Naive thymus-derived CD4-positive, alpha-beta T cell (primary cell): ENCODE measurements at regions not wholly inside any gene's neighbourhood (a gene's known extent, or its start where the extent isn't known, plus 50 kb on each side); places are given as distances from the start of the nearest gene placed in this dataset.

Experiments used
- ATAC-seq: fragments of 150-1000 bp; cut with Tn5 transposase; 2 replicates; pipeline ENCODE4 v1.10.0; 2021; ENCODE audit warnings: mild to moderate bottlenecking, moderate library complexity
- CTCF ChIA-PET: fragments of 350-600 bp; sonication (Branson Sonifier 250); formaldehyde crosslinking; loops from one replicate; lab custom pipeline; 2021; ENCODE audit warnings: antibody characterized with exemption; lab: Charles Lee
- POLR2A ChIA-PET: fragments of 350-600 bp; sonication (Branson Sonifier 250); formaldehyde crosslinking; loops from one replicate; lab custom pipeline; 2021; ENCODE audit warnings: antibody characterized with exemption, inconsistent platforms; lab: Charles Lee
- DNase-seq, 9 donors: peaks; one replicate each; pipeline versions ENCODE4 v3.0.0 to v3.0.0-alpha.2; 2020 to 2022; ENCODE audit warnings: mixed read lengths in 1 of 9
- H3K27ac ChIP-seq: one replicate; pipeline ENCODE4 v1.7.0; 2013; ENCODE audit warnings: mild to moderate bottlenecking, low read depth, low read length, moderate library complexity
- H3K27me3 ChIP-seq, 2 donors: one replicate each; pipeline ENCODE4 v1.7.0; 2013; ENCODE audit warnings: low read length in 2 of 2, mild to moderate bottlenecking in 2 of 2, moderate library complexity in 2 of 2; ENCODE audit not compliant: control insufficient read depth in 2 of 2, insufficient read depth in 2 of 2
- H3K36me3 ChIP-seq, 3 experiments: 1 replicate in 2 of 3; 2 replicates in 1 of 3; pipeline ENCODE4 v1.7.0; 2013; ENCODE audit warnings: low read length in 3 of 3, mild to moderate bottlenecking in 3 of 3, moderate library complexity in 1 of 3; ENCODE audit not compliant: insufficient read depth in 3 of 3, control insufficient read depth in 2 of 3
- H3K4me1 ChIP-seq, 2 donors: one replicate each; pipeline ENCODE4 v1.7.0; 2013; ENCODE audit warnings: low read length in 2 of 2, mild to moderate bottlenecking in 2 of 2, moderate library complexity in 1 of 2; ENCODE audit not compliant: control insufficient read depth in 2 of 2, insufficient read depth in 2 of 2
- H3K4me3 ChIP-seq: 2 replicates; pipeline ENCODE4 v1.7.0; 2013; ENCODE audit warnings: mild to moderate bottlenecking, low read length
- H3K9me3 ChIP-seq, 3 experiments: 1 replicate in 2 of 3; 2 replicates in 1 of 3; pipeline ENCODE4 v1.7.0; 2013; ENCODE audit warnings: low read length in 3 of 3; ENCODE audit not compliant: control insufficient read depth in 2 of 3
- H3K27ac Mint-ChIP-seq, 9 donors: one replicate each; pipeline ENCODE4 v1.8.0; 2020 to 2022; ENCODE audit warnings: mixed read lengths in 9 of 9, mild to moderate bottlenecking in 8 of 9, moderate library complexity in 5 of 9, inconsistent platforms in 2 of 9
- H3K27me3 Mint-ChIP-seq, 5 donors: one replicate each; pipeline ENCODE4 v1.8.0; 2021 to 2022; ENCODE audit warnings: mixed read lengths in 5 of 5, mild to moderate bottlenecking in 1 of 5
- H3K36me3 Mint-ChIP-seq, 5 donors: one replicate each; pipeline ENCODE4 v1.8.0; 2020 to 2022; ENCODE audit warnings: mixed read lengths in 5 of 5, mild to moderate bottlenecking in 3 of 5, inconsistent platforms in 1 of 5
- H3K4me1 Mint-ChIP-seq, 7 donors: one replicate each; pipeline ENCODE4 v1.8.0; 2020 to 2022; ENCODE audit warnings: mixed read lengths in 7 of 7, mild to moderate bottlenecking in 3 of 7, inconsistent platforms in 1 of 7
- H3K4me3 Mint-ChIP-seq, 10 donors: one replicate each; pipeline ENCODE4 v1.8.0; 2020 to 2022; ENCODE audit warnings: mild to moderate bottlenecking in 10 of 10, mixed read lengths in 10 of 10, moderate library complexity in 6 of 10, inconsistent platforms in 2 of 10
- H3K9me3 Mint-ChIP-seq, 11 donors: one replicate each; pipeline ENCODE4 v1.8.0; 2020 to 2022; ENCODE audit warnings: mixed read lengths in 11 of 11, mild to moderate bottlenecking in 4 of 11, inconsistent platforms in 1 of 11, moderate library complexity in 1 of 11
- intact Hi-C, 2 donors: fragments of 100-400 bp; cut with micrococcal nuclease; formaldehyde crosslinking; loops; one replicate each; pipeline ENCODE4 v1.15.1; 2023

- no peak overlapping the region for H3K4me3 ChIP-seq
- ATAC-seq (no peak), DNase-seq (no peak)
- intact Hi-C loops = no loop called here
- Mint-ChIP-seq H3K9me3 (peaks cover 0 to 22% (median 4%) of the 10 kb centered on the region in 11 donors), H3K4me3 (no peak overlapping the region), H3K27me3 (peaks cover 0 to 10% (median 4%) of the 10 kb centered on the region in 5 donors), H3K27ac (no peak overlapping the region), H3K4me1 (no peaks in the 10 kb centered on the region), H3K36me3 (no peaks in the 10 kb centered on the region)
- peaks cover 0 to 3% of the 10 kb centered on the region in 2 donors for H3K27me3 ChIP-seq
- no peaks in the 10 kb centered on the region for H3K9me3 ChIP-seq
- POLR2A ChIA-PET = no interaction called here
- no peaks in the 10 kb centered on the region for H3K4me1 ChIP-seq
- CTCF ChIA-PET = no interaction called here
- no peaks in the 10 kb centered on the region for H3K36me3 ChIP-seq
- no peak overlapping the region for H3K27ac ChIP-seq
Measured at GRCh38 chr1:218553197-218553596, 208.1 kb downstream of the TGFB2 start.

- ChIA-PET POLR2A (no interaction called here), CTCF (no interaction called here)
- no peaks in the 10 kb centered on the region for H3K9me3 ChIP-seq
- H3K27ac ChIP-seq = no peak overlapping the region
- Mint-ChIP-seq H3K36me3 (no peaks in the 10 kb centered on the region), H3K27me3 (peaks cover 0 to 10% (median 4%) of the 10 kb centered on the region in 5 donors), H3K9me3 (peaks cover 0 to 22% (median 4%) of the 10 kb centered on the region in 11 donors), H3K4me1 (no peaks in the 10 kb centered on the region), H3K4me3 (no peak overlapping the region), H3K27ac (no peak overlapping the region)
- DNase-seq (no peak), ATAC-seq (no peak)
- intact Hi-C loops = no loop called here
- no peak overlapping the region for H3K4me3 ChIP-seq
- H3K27me3 ChIP-seq = peaks cover 0 to 3% of the 10 kb centered on the region in 2 donors
- H3K4me1 ChIP-seq = no peaks in the 10 kb centered on the region
- no peaks in the 10 kb centered on the region for H3K36me3 ChIP-seq
Measured at GRCh38 chr1:218556016-218556415, 210.9 kb downstream of the TGFB2 start.

- Histone ChIP-seq H3K27ac (no peak overlapping the region), H3K4me1 (no peaks in the 10 kb centered on the region), H3K27me3 (peaks cover 0 to 3% of the 10 kb centered on the region in 2 donors), H3K9me3 (no peaks in the 10 kb centered on the region), H3K4me3 (no peak overlapping the region), H3K36me3 (no peaks in the 10 kb centered on the region)
- no peak for ATAC-seq
- H3K36me3 Mint-ChIP-seq = no peaks in the 10 kb centered on the region
- intact Hi-C loops = no loop called here
- POLR2A ChIA-PET = no interaction called here
- H3K4me1 Mint-ChIP-seq = no peaks in the 10 kb centered on the region
- CTCF ChIA-PET = no interaction called here
- H3K27me3 Mint-ChIP-seq = peaks cover 0 to 10% (median 4%) of the 10 kb centered on the region in 5 donors
- H3K27ac Mint-ChIP-seq = no peak overlapping the region
- no peak overlapping the region for H3K4me3 Mint-ChIP-seq
- no peak for DNase-seq
- H3K9me3 Mint-ChIP-seq = peaks cover 0 to 22% (median 4%) of the 10 kb centered on the region in 11 donors
Measured at GRCh38 chr1:218557731-218558130, 212.6 kb downstream of the TGFB2 start.

GRCh38 chr1:218558271-218558810, 213.2 kb downstream of the TGFB2 start:
- H3K4me1 ChIP-seq = no peaks in the 10 kb centered on the region
- no peaks in the 10 kb centered on the region for H3K36me3 ChIP-seq
- no peak overlapping the region for H3K27ac Mint-ChIP-seq
- intact Hi-C loops = no loop called here
- H3K4me3 Mint-ChIP-seq = no peak overlapping the region
- DNase-seq (no peak), ATAC-seq (no peak)
- H3K36me3 Mint-ChIP-seq = no peaks in the 10 kb centered on the region
- POLR2A ChIA-PET = no interaction called here
- H3K27me3 Mint-ChIP-seq = peaks cover 0 to 10% (median 4%) of the 10 kb centered on the region in 5 donors
- no peaks in the 10 kb centered on the region for H3K9me3 ChIP-seq
- no peak overlapping the region for H3K4me3 ChIP-seq
- CTCF ChIA-PET = no interaction called here
- peaks cover 0 to 20% (median 4%) of the 10 kb centered on the region in 11 donors for H3K9me3 Mint-ChIP-seq
- peaks cover 0 to 3% of the 10 kb centered on the region in 2 donors for H3K27me3 ChIP-seq
- no peaks in the 10 kb centered on the region for H3K4me1 Mint-ChIP-seq
- no peak overlapping the region for H3K27ac ChIP-seq

- POLR2A ChIA-PET = no interaction called here
- no peak overlapping the region for H3K27ac ChIP-seq
- no peak for DNase-seq
- peaks cover 0 to 4% (median 0%) of the 10 kb centered on the region in 11 donors for H3K9me3 Mint-ChIP-seq
- H3K27me3 Mint-ChIP-seq = no peaks in the 10 kb centered on the region
- H3K4me1 ChIP-seq = no peaks in the 10 kb centered on the region
- no peak overlapping the region for H3K27ac Mint-ChIP-seq
- no peaks in the 10 kb centered on the region for H3K27me3 ChIP-seq
- intact Hi-C loops = no loop called here
- no peaks in the 10 kb centered on the region for H3K36me3 ChIP-seq
- no peak overlapping the region for H3K4me3 ChIP-seq
- H3K9me3 ChIP-seq = peaks cover 0 to 3% (median 0%) of the 10 kb centered on the region in 3 experiments
- CTCF ChIA-PET = no interaction called here
- no peaks in the 10 kb centered on the region for H3K36me3 Mint-ChIP-seq
- H3K4me3 Mint-ChIP-seq = no peak overlapping the region
- H3K4me1 Mint-ChIP-seq = no peaks in the 10 kb centered on the region
- no peak for ATAC-seq
Measured at GRCh38 chr1:218565377-218565776, 220.2 kb downstream of the TGFB2 start.

GRCh38 chr1:218568962-218569550, 223.9 kb downstream of the TGFB2 start:
- H3K36me3 ChIP-seq = no peaks in the 10 kb centered on the region
- Mint-ChIP-seq H3K4me1 (no peaks in the 10 kb centered on the region), H3K27me3 (no peaks in the 10 kb centered on the region), H3K4me3 (no peak overlapping the region), H3K27ac (no peak overlapping the region), H3K36me3 (no peaks in the 10 kb centered on the region), H3K9me3 (peaks cover 0 to 4% (median 0%) of the 10 kb centered on the region in 11 donors)
- H3K9me3 ChIP-seq = peaks cover 0 to 3% (median 0%) of the 10 kb centered on the region in 3 experiments
- no peak overlapping the region for H3K27ac ChIP-seq
- POLR2A ChIA-PET = no interaction called here
- H3K4me1 ChIP-seq = no peaks in the 10 kb centered on the region
- ATAC-seq (no peak), DNase-seq (no peak)
- intact Hi-C loops = no loop called here
- H3K4me3 ChIP-seq = no peak overlapping the region
- CTCF ChIA-PET = no interaction called here
- H3K27me3 ChIP-seq = no peaks in the 10 kb centered on the region

GRCh38 chr1:218570456-218570855, 225.3 kb downstream of the TGFB2 start:
- Histone ChIP-seq H3K27ac (no peak overlapping the region), H3K27me3 (no peaks in the 10 kb centered on the region), H3K9me3 (no peaks in the 10 kb centered on the region), H3K36me3 (no peaks in the 10 kb centered on the region), H3K4me3 (no peak overlapping the region), H3K4me1 (no peaks in the 10 kb centered on the region)
- Mint-ChIP-seq H3K4me1 (no peaks in the 10 kb centered on the region), H3K36me3 (no peaks in the 10 kb centered on the region), H3K27ac (no peak overlapping the region), H3K27me3 (no peaks in the 10 kb centered on the region), H3K9me3 (peaks cover 0 to 6% (median 0%) of the 10 kb centered on the region in 11 donors), H3K4me3 (no peak overlapping the region)
- ChIA-PET CTCF (no interaction called here), POLR2A (no interaction called here)
- no peak for ATAC-seq
- DNase-seq = no peak
- intact Hi-C loops = no loop called here
